Epithelial cell of esophagus (primary cell): ENCODE measurements at regions not wholly inside any gene's neighbourhood (a gene's known extent, or its start where the extent isn't known, plus 50 kb on each side); places are given as distances from the start of the nearest gene placed in this dataset.

ENCODE experiments used
- DNase-seq: peaks from one replicate; pipeline ENCODE4 v3.0.0; 2010; ENCODE audit warnings: low read depth
- H3K4me3 ChIP-seq: 2 replicates; pipeline ENCODE4 v1.5.1; 2011; ENCODE audit warnings: mild to moderate bottlenecking, low read length, control low read depth
- CTCF ChIP-seq: IDR thresholded peaks from 2 replicates; pipeline ENCODE4 v1.5.1; 2011; ENCODE audit warnings: low read depth, mild to moderate bottlenecking, low read length, control low read depth, inconsistent platforms; ENCODE audit not compliant: insufficient read depth; ENCODE audit errors: missing control alignments

GRCh38 chr2:53227535-53227934 lies 540.1 kb upstream of the CHAC2 start:
- no peak for DNase-seq
- no peak overlapping the region for H3K4me3 ChIP-seq
- TF ChIP-seq CTCF = no peak

GRCh38 chr2:53220969-53221368 lies 546.6 kb upstream of the CHAC2 start:
- no peak for DNase-seq
- no peak for TF ChIP-seq CTCF

GRCh38 chr2:53217250-53217649 lies 550.4 kb upstream of the CHAC2 start:
- TF ChIP-seq CTCF = no peak
- DNase-seq = no peak
- H3K4me3 ChIP-seq = no peak overlapping the region

More at GRCh38 chr2:53220969-53221368, 546.6 kb upstream of the CHAC2 start:
- no peak overlapping the region for H3K4me3 ChIP-seq

- no peak for DNase-seq
- no peak for TF ChIP-seq CTCF
- no peak overlapping the region for H3K4me3 ChIP-seq
Observed at GRCh38 chr2:53216805-53217204, 550.8 kb upstream of the CHAC2 start.

- no peak overlapping the region for H3K4me3 ChIP-seq
- TF ChIP-seq CTCF = no peak
Observed at GRCh38 chr2:53212576-53212975, 555.0 kb upstream of the CHAC2 start.

GRCh38 chr2:53211201-53211774 lies 556.3 kb upstream of the CHAC2 start:
- no peak for TF ChIP-seq CTCF
- DNase-seq = no peak
- no peak overlapping the region for H3K4me3 ChIP-seq

More at GRCh38 chr2:53212576-53212975, 555.0 kb upstream of the CHAC2 start:
- DNase-seq = no peak

- TF ChIP-seq CTCF = no peak
- H3K4me3 ChIP-seq = no peak overlapping the region
- DNase-seq = no peak
Observed at GRCh38 chr2:53210538-53210937, 557.1 kb upstream of the CHAC2 start.
